22Rv1 (cell line): ENCODE measurements at regions not wholly inside any gene's neighbourhood (a gene's known extent, or its start where the extent isn't known, plus 50 kb on each side); places are given as distances from the start of the nearest gene placed in this dataset.

Experiments used
- H3K27ac ChIP-seq: fragments of 450-650 bp; 2 replicates; pipeline ENCODE4 v1.5.1; 2017
- CTCF ChIP-seq: fragments of 450-650 bp; IDR thresholded peaks from 2 replicates; pipeline ENCODE4 v1.5.1; 2017; ENCODE audit warnings: mild to moderate bottlenecking
- ZFX ChIP-seq: fragments of 450-650 bp; IDR thresholded peaks from 2 replicates; pipeline ENCODE4 v1.6.1; 2017; ENCODE audit warnings: antibody characterized with exemption, borderline replicate concordance

DNA sequence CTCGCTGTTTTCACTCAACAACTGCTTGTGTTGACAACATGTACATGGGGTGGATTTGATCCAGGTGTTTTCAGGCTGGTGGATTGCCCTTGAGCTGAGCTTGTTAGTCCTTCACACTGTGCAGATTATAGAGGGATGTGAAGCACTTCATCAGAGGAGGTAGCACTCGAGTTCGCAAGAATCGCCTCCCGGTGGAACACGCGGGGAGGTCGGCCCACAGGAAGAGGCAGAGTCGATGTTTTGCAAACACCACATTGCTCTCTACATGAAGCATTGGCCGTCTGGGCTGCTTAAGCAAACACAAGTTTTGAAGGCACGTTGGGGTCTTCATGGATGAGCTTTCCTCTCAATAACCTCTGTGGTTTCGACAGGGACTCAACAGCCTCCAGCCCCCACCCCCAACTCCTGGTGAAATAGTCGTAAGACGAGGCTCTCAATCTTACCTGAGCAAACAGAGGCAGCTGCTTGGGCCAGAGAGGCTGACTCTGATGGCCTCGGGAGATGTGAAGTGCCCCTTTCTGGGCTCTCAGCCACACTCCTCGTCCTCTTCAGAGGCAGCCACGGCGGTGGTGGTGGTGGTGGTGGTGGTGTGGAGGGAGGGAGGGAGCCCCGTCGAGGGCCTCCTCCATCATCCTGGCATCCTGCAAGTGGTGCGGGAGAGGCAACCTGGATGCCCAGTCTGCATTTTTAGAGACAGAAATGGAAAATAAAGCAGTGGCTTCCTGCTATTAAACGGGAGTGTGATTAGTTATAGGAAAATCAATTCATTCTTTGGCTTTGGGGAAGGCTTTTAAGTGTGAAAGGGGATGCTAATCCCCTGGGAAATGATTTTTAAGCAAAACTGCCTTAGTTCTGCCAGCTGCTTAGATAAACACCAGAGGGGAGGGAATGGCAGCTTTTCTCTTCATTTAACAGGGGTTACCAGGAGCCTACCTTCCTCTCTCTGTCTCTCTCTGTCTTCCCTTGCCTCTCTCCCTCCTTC lies 552.5 kb upstream of the EEF2KMT start:
- no peak overlapping the region for H3K27ac ChIP-seq
- TF ChIP-seq ZFX (no peak), CTCF (no peak)

- no peak for TF ChIP-seq ZFX
- TF ChIP-seq CTCF, result no peak
- no peak overlapping the region for H3K27ac ChIP-seq
Measured at GRCh38 chr16:5647051-5647450, 549.5 kb upstream of the EEF2KMT start.

GRCh38 chr16:5643855-5644531 lies 546.4 kb upstream of the EEF2KMT start:
- TF ChIP-seq ZFX (no peak), CTCF (no peak)
- no peak overlapping the region for H3K27ac ChIP-seq

DNA sequence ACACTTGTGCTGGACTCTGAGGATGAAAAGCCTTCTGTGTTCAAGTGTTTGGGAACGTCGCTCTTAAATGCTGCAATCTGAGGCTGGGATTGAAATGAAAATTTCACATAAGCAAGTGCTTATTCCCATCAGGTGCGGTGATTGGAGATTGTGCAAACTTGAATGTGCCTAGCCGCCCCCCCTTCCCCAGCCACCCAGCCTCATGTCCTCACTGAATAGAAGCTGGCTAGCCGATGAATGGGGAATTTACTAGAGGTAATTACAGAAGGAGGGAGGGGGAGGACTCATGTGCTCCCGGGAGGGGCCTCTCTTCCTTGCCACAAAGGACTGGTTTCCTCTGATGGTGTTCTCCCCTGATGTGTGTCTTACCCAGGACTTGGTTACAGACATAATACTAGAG lies 544.8 kb upstream of the EEF2KMT start:
- TF ChIP-seq ZFX (no peak), CTCF (no peak)
- H3K27ac ChIP-seq, result no peak overlapping the region

DNA sequence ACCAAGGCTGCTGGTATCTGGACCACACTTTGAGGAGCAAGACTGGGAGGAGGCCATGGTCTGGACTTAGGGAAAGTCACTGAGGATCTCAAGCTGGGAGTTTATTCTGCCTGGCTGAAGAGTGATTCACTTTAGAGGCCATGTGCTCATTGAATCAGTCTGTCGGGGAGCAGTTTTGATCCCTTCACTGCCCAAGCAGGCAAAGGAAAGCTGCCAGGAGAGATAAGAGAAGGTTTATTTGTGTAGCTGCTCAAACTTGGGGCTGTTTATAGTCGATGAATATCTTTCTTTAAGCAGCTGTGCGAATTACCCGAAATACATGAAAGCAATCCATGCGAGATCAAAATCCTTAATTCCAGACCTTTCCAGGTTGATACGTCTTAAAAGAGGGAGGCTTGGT lies 544.4 kb upstream of the EEF2KMT start:
- TF ChIP-seq ZFX (no peak), CTCF (no peak)
- H3K27ac ChIP-seq, result no peak overlapping the region

- H3K27ac ChIP-seq, result no peak overlapping the region
- TF ChIP-seq ZFX, result no peak
Measured at GRCh38 chr16:5640883-5641282, 543.3 kb upstream of the EEF2KMT start.

GRCh38 chr16:5639531-5639930 lies 541.9 kb upstream of the EEF2KMT start:
- TF ChIP-seq CTCF (no peak), ZFX (no peak)
- no peak overlapping the region for H3K27ac ChIP-seq
